ENCODE measurements at regions not wholly inside any gene's neighbourhood (a gene's known extent, or its start where the extent isn't known, plus 50 kb on each side); places are given as distances from the start of the nearest gene placed in this dataset.
"Not testable (repeated sequence)": the region's sequence is repeated elsewhere in the genome, so short reads cannot be mapped to it uniquely, and the experiment has no call there.

- BruUV-seq (replicated peaks): no TSS peak
- no peaks in the 10 kb centered on the region for H3K9me3 ChIP-seq (replicated peaks; ENCODE audit: control insufficient read depth, insufficient read depth, low read depth, low read length)
- no peaks in the 10 kb centered on the region for H4K20me1 ChIP-seq (replicated peaks; ENCODE audit: control insufficient read depth, insufficient read depth, low read length)
- ATAC-seq: no peak
- H3K27ac ChIP-seq (ENCODE audit: extremely low read depth, low read depth, low read length): no peak overlapping the region
- H3K4me1 ChIP-seq (replicated peaks in 1 of 2; ENCODE audit: control insufficient read depth in 2 of 2, insufficient read depth in 2 of 2, low read length in 2 of 2): peaks cover 0 to 6% of the 10 kb centered on the region in 2 experiments; a peak in 2 of 5 replicates
- no peaks in the 10 kb centered on the region for H3K9me1 ChIP-seq (ENCODE audit: control insufficient read depth, insufficient read depth, low read length)
- no peaks in the 10 kb centered on the region for H3K36me3 ChIP-seq (ENCODE audit: control insufficient read depth, insufficient read depth, low read length)
- 0% methylated on average over 3 of the region's 3 CpGs for WGBS (ENCODE audit: insufficient coverage, low coverage, missing lambda C conversion rate)
- H3K27me3 ChIP-seq (ENCODE audit: control insufficient read depth in 2 of 2, insufficient read depth in 2 of 2, low read length in 2 of 2): peaks cover 5 to 8% of the 10 kb centered on the region in 2 experiments; a peak in 3 of 5 replicates
- TF ChIP-seq ZEB2 (IDR thresholded peaks at IDR 0.05) (no peak), ZC3H11A (IDR thresholded peaks at IDR 0.05; ENCODE audit: low read depth, low read length) (no peak), SMARCB1 (IDR thresholded peaks at IDR 0.05; ENCODE audit: insufficient read length, low read depth) (no peak)
- H3K9ac ChIP-seq (ENCODE audit: insufficient read depth in 1 of 2, low read depth in 2 of 2, low read length in 2 of 2): no peak overlapping the region
- ChIA-PET POLR2A (no interaction called here), CTCF (ENCODE audit: low intra/inter-chr PET ratio) (interaction anchor here (0.6 to 5.1 kb wide), 8 partner anchors 15 to 634 kb away, joined by 3 to 58 read pairs (median 4); no protein-coding TSS in a partner anchor)
- no peak overlapping the region for H3K4me3 ChIP-seq
- no peak overlapping the region for H2AFZ ChIP-seq (ENCODE audit: low read depth, low read length)
- no peaks in the 10 kb centered on the region for H3K79me2 ChIP-seq (ENCODE audit: control insufficient read depth, insufficient read depth, low read length)
- DNase-seq (ENCODE audit: extremely low read depth in 1 of 4, low spot score in 3 of 4): no peak
- no peak for FAIRE-seq
- in situ Hi-C loops (cut with MboI) (no loop called here), intact Hi-C loops (cut with micrococcal nuclease) (loop anchor here (1.0 to 2.0 kb wide), 3 partner anchors 57 to 867 kb away; no protein-coding TSS in a partner anchor)
- H3K4me2 ChIP-seq (ENCODE audit: insufficient read depth, low read length): no peak overlapping the region
These were observed 64.1 kb upstream of the TMEM45B start for GRCh38 chr11:129751511-129751910.

GRCh38 chr11:129763569-129763968, 52.1 kb upstream of the TMEM45B start:
- H3K9me1 ChIP-seq (ENCODE audit: control insufficient read depth, insufficient read depth, low read length); H3K79me2 ChIP-seq (ENCODE audit: control insufficient read depth, insufficient read depth, low read length); H3K4me1 ChIP-seq (replicated peaks in 1 of 2; ENCODE audit: control insufficient read depth in 2 of 2, insufficient read depth in 2 of 2, low read length in 2 of 2); H3K4me2 ChIP-seq (ENCODE audit: insufficient read depth, low read length); H3K9ac ChIP-seq (ENCODE audit: insufficient read depth in 1 of 2, low read depth in 2 of 2, low read length in 2 of 2); CTCF ChIA-PET (ENCODE audit: low intra/inter-chr PET ratio); H3K27ac ChIP-seq (ENCODE audit: extremely low read depth, low read depth, low read length); H3K27me3 ChIP-seq (ENCODE audit: control insufficient read depth in 2 of 2, insufficient read depth in 2 of 2, low read length in 2 of 2); H3K36me3 ChIP-seq (ENCODE audit: control insufficient read depth, insufficient read depth, low read length); FAIRE-seq; H2AFZ ChIP-seq (ENCODE audit: low read depth, low read length); POLR2A ChIA-PET; DNase-seq (ENCODE audit: extremely low read depth in 1 of 4, low spot score in 3 of 4); H3K4me3 ChIP-seq; in situ Hi-C loops (cut with MboI); H3K9me3 ChIP-seq (replicated peaks; ENCODE audit: control insufficient read depth, insufficient read depth, low read depth, low read length); H4K20me1 ChIP-seq (replicated peaks; ENCODE audit: control insufficient read depth, insufficient read depth, low read length); BruUV-seq (replicated peaks): not testable (repeated sequence)
- peak; percentile 20; the same call in 1 of the 3 replicates for ATAC-seq
- 0% methylated on average over 3 of the region's 4 CpGs for WGBS (ENCODE audit: insufficient coverage, low coverage, missing lambda C conversion rate)
- TF ChIP-seq ZFP36 (IDR thresholded peaks at IDR 0.05; ENCODE audit: low read depth, low read length, partially characterized antibody): peak; percentile 63
- intact Hi-C loops (cut with micrococcal nuclease): loop anchor here (10.0 kb wide), 1 partner anchor 101 kb away; no protein-coding TSS in a partner anchor

GRCh38 chr11:129764204-129764603, 51.4 kb upstream of the TMEM45B start:
- intact Hi-C loops (cut with micrococcal nuclease): loop anchor here (10.0 kb wide), 1 partner anchor 101 kb away; no protein-coding TSS in a partner anchor
- H3K4me3 ChIP-seq; BruUV-seq (replicated peaks); in situ Hi-C loops (cut with MboI); DNase-seq (ENCODE audit: extremely low read depth in 1 of 4, low spot score in 3 of 4); H3K79me2 ChIP-seq (ENCODE audit: control insufficient read depth, insufficient read depth, low read length); H3K4me2 ChIP-seq (ENCODE audit: insufficient read depth, low read length); H3K4me1 ChIP-seq (replicated peaks in 1 of 2; ENCODE audit: control insufficient read depth in 2 of 2, insufficient read depth in 2 of 2, low read length in 2 of 2); CTCF ChIA-PET (ENCODE audit: low intra/inter-chr PET ratio); H3K36me3 ChIP-seq (ENCODE audit: control insufficient read depth, insufficient read depth, low read length); H3K9me1 ChIP-seq (ENCODE audit: control insufficient read depth, insufficient read depth, low read length); FAIRE-seq; H4K20me1 ChIP-seq (replicated peaks; ENCODE audit: control insufficient read depth, insufficient read depth, low read length); ATAC-seq; H3K27ac ChIP-seq (ENCODE audit: extremely low read depth, low read depth, low read length); H3K9me3 ChIP-seq (replicated peaks; ENCODE audit: control insufficient read depth, insufficient read depth, low read depth, low read length); H3K9ac ChIP-seq (ENCODE audit: insufficient read depth in 1 of 2, low read depth in 2 of 2, low read length in 2 of 2); H2AFZ ChIP-seq (ENCODE audit: low read depth, low read length); POLR2A ChIA-PET; H3K27me3 ChIP-seq (ENCODE audit: control insufficient read depth in 2 of 2, insufficient read depth in 2 of 2, low read length in 2 of 2): not testable (repeated sequence)
- 0% methylated on average over 4 of the region's 5 CpGs for WGBS (ENCODE audit: insufficient coverage, low coverage, missing lambda C conversion rate)

Data from K562 (cell line).